GM10266 (cell line): ENCODE measurements at regions not wholly inside any gene's neighbourhood (a gene's known extent, or its start where the extent isn't known, plus 50 kb on each side); places are given as distances from the start of the nearest gene placed in this dataset.

Experiments
- DNase-seq: peaks from one replicate; pipeline ENCODE4 v3.0.0; 2012; ENCODE audit errors: extremely low spot score
- CTCF ChIP-seq: IDR thresholded peaks from 2 replicates; pipeline ENCODE4 v1.5.1; 2012; ENCODE audit warnings: mild to moderate bottlenecking, low read depth; ENCODE audit not compliant: control insufficient read depth, insufficient read depth; ENCODE audit errors: missing control alignments

- no peak for DNase-seq
- no peak for TF ChIP-seq CTCF
Observed at GRCh38 chr18:47749600-47749973, 180.9 kb downstream of the SMAD2 start.

- TF ChIP-seq CTCF = peak; percentile 100
- DNase-seq = peak; percentile 90
Observed at GRCh38 chr18:47748847-47749599, 181.4 kb downstream of the SMAD2 start.

GRCh38 chr18:47748093-47748796, 182.2 kb downstream of the SMAD2 start:
- no peak for DNase-seq
- TF ChIP-seq CTCF = no peak

GRCh38 chr18:47747260-47747795, 183.1 kb downstream of the SMAD2 start:
- DNase-seq = no peak
- TF ChIP-seq CTCF = no peak

GRCh38 chr18:47746615-47747014, 183.8 kb downstream of the SMAD2 start:
- DNase-seq = no peak
- no peak for TF ChIP-seq CTCF

GRCh38 chr18:47745227-47745626, 185.2 kb downstream of the SMAD2 start:
- TF ChIP-seq CTCF = no peak
- DNase-seq = no peak

- TF ChIP-seq CTCF = no peak
- DNase-seq = no peak
Observed at GRCh38 chr18:47737956-47738355, 192.5 kb downstream of the SMAD2 start.
